Mesendoderm (in vitro differentiated cells): ENCODE measurements at regions not wholly inside any gene's neighbourhood (a gene's known extent, or its start where the extent isn't known, plus 50 kb on each side); places are given as distances from the start of the nearest gene placed in this dataset.

Source experiments
- DNase-seq: peaks from one replicate; pipeline ENCODE4 v3.0.0; 2013
- H2AK5ac ChIP-seq: 2 replicates; pipeline ENCODE4 v1.6.1; 2013; ENCODE audit warnings: low read length, inconsistent platforms
- H2BK120ac ChIP-seq: 2 replicates; pipeline ENCODE4 v1.6.1; 2013; ENCODE audit warnings: low read depth, mild to moderate bottlenecking, low read length, moderate library complexity, mixed read lengths
- H2BK15ac ChIP-seq: replicated peaks from 2 replicates; pipeline ENCODE4 v1.6.1; 2013; ENCODE audit warnings: low read depth, mild to moderate bottlenecking, moderate library complexity
- H2BK5ac ChIP-seq: 2 replicates; pipeline ENCODE4 v1.6.1; 2013; ENCODE audit warnings: low read length, inconsistent platforms
- H3K18ac ChIP-seq: 2 replicates; pipeline ENCODE4 v1.6.1; 2013; ENCODE audit warnings: mild to moderate bottlenecking, low read length, mixed read lengths
- H3K23ac ChIP-seq: one replicate; pipeline ENCODE4 v1.6.1; 2013; ENCODE audit warnings: low read length
- H3K27ac ChIP-seq: 2 replicates; pipeline ENCODE4 v1.5.1; 2013; ENCODE audit warnings: low read depth, mild to moderate bottlenecking, inconsistent platforms, low read length, moderate library complexity
- H3K27me3 ChIP-seq: 2 replicates; pipeline ENCODE4 v1.6.1; 2013; ENCODE audit warnings: low read length, control low read depth, mild to moderate bottlenecking, inconsistent platforms; ENCODE audit not compliant: insufficient read depth, poor library complexity
- H3K36me3 ChIP-seq: 2 replicates; pipeline ENCODE4 v1.6.1; 2013; ENCODE audit warnings: low read length, inconsistent platforms; ENCODE audit not compliant: control insufficient read depth, insufficient read depth
- H3K4ac ChIP-seq: one replicate; pipeline ENCODE4 v1.6.1; 2013; ENCODE audit warnings: low read depth, mild to moderate bottlenecking, low read length, moderate library complexity
- H3K4me1 ChIP-seq: 2 replicates; pipeline ENCODE4 v1.6.1; 2013; ENCODE audit warnings: low read depth, low read length, inconsistent platforms; ENCODE audit not compliant: control insufficient read depth
- H3K4me2 ChIP-seq: 2 replicates; pipeline ENCODE4 v1.6.1; 2013; ENCODE audit warnings: low read length
- H3K4me3 ChIP-seq: 2 replicates; pipeline ENCODE4 v1.5.1; 2013; ENCODE audit warnings: mild to moderate bottlenecking, low read length
- H3K56ac ChIP-seq: one replicate; pipeline ENCODE4 v1.6.1; 2013; ENCODE audit warnings: low read length
- H3K79me1 ChIP-seq: 2 replicates; pipeline ENCODE4 v1.6.1; 2013; ENCODE audit warnings: low read length, inconsistent platforms
- H3K79me2 ChIP-seq: 2 replicates; pipeline ENCODE4 v1.6.1; 2013; ENCODE audit warnings: mild to moderate bottlenecking, low read length; ENCODE audit not compliant: control insufficient read depth, insufficient read depth
- H3K9ac ChIP-seq: 2 replicates; pipeline ENCODE4 v1.6.1; 2013; ENCODE audit warnings: low read length, inconsistent platforms
- H4K5ac ChIP-seq: one replicate; pipeline ENCODE4 v1.6.1; 2013; ENCODE audit warnings: low read length
- H4K8ac ChIP-seq: one replicate; pipeline ENCODE4 v1.6.1; 2013; ENCODE audit warnings: low read depth, mild to moderate bottlenecking, control low read depth, low read length, moderate library complexity
- WGBS: extraction: QIAGEN DNeasy Blood & Tissue Kit; methylation state at CpG from one replicate; pipeline ENCODE4 v1.1.7; 2013; ENCODE audit warnings: low lambda C conversion rate, missing lambda C conversion rate; ENCODE audit not compliant: insufficient coverage; ENCODE audit errors: extremely low coverage; 5-methylcytosine and 5-hydroxymethylcytosine counted together

- no CpG with 5 or more reads among the region's 3 CpGs for WGBS
- no peak overlapping the region for H2BK120ac ChIP-seq
- no peaks in the 10 kb centered on the region for H3K36me3 ChIP-seq
- no peak overlapping the region for H3K9ac ChIP-seq
- H2BK15ac ChIP-seq = no peak overlapping the region
- no peak overlapping the region for H3K23ac ChIP-seq
- no peak overlapping the region for H3K27ac ChIP-seq
- H3K79me2 ChIP-seq = no peaks in the 10 kb centered on the region
- H4K5ac ChIP-seq = no peak overlapping the region
- no peak overlapping the region for H3K4me3 ChIP-seq
- no peaks in the 10 kb centered on the region for H3K27me3 ChIP-seq
- no peak overlapping the region for H3K4ac ChIP-seq
- no peak overlapping the region for H2BK5ac ChIP-seq
- no peaks in the 10 kb centered on the region for H3K4me1 ChIP-seq
- no peak for DNase-seq
- no peak overlapping the region for H3K56ac ChIP-seq
- H3K18ac ChIP-seq = no peak overlapping the region
- no peaks in the 10 kb centered on the region for H3K79me1 ChIP-seq
- no peak overlapping the region for H2AK5ac ChIP-seq
- H3K4me2 ChIP-seq = no peak overlapping the region
- no peak overlapping the region for H4K8ac ChIP-seq
Measured at GRCh38 chr6:9197726-9198125, 762.4 kb upstream of the SLC35B3 start.

- Histone ChIP-seq H2BK120ac (no peak overlapping the region), H3K79me1 (no peaks in the 10 kb centered on the region), H2BK15ac (no peak overlapping the region), H3K9ac (no peak overlapping the region), H3K56ac (no peak overlapping the region), H3K27ac (no peak overlapping the region), H3K4me3 (no peak overlapping the region), H3K18ac (no peak overlapping the region), H3K27me3 (no peaks in the 10 kb centered on the region), H3K4me2 (no peak overlapping the region), H3K4ac (no peak overlapping the region), H3K36me3 (no peaks in the 10 kb centered on the region), H3K79me2 (no peaks in the 10 kb centered on the region), H4K5ac (no peak overlapping the region), H3K4me1 (no peaks in the 10 kb centered on the region), H2BK5ac (no peak overlapping the region), H3K23ac (no peak overlapping the region), H2AK5ac (no peak overlapping the region), H4K8ac (no peak overlapping the region)
- WGBS = no CpG with 5 or more reads among the region's 1 CpG
- DNase-seq = no peak
Measured at GRCh38 chr6:9195322-9195721, 760.0 kb upstream of the SLC35B3 start.

GRCh38 chr6:9192405-9192909, 757.1 kb upstream of the SLC35B3 start:
- no peak overlapping the region for H2BK5ac ChIP-seq
- H2BK15ac ChIP-seq = no peak overlapping the region
- H3K4me2 ChIP-seq = no peak overlapping the region
- H3K23ac ChIP-seq = no peak overlapping the region
- no peak overlapping the region for H3K18ac ChIP-seq
- DNase-seq = no peak
- no peaks in the 10 kb centered on the region for H3K4me1 ChIP-seq
- H3K4me3 ChIP-seq = no peak overlapping the region
- H3K56ac ChIP-seq = no peak overlapping the region
- no peak overlapping the region for H3K27ac ChIP-seq
- no peaks in the 10 kb centered on the region for H3K27me3 ChIP-seq
- no peak overlapping the region for H4K8ac ChIP-seq
- H2BK120ac ChIP-seq = no peak overlapping the region
- H4K5ac ChIP-seq = no peak overlapping the region
- no peaks in the 10 kb centered on the region for H3K79me2 ChIP-seq
- WGBS = no CpG with 5 or more reads among the region's 4 CpGs
- H3K9ac ChIP-seq = no peak overlapping the region
- no peaks in the 10 kb centered on the region for H3K36me3 ChIP-seq
- no peaks in the 10 kb centered on the region for H3K79me1 ChIP-seq
- H2AK5ac ChIP-seq = no peak overlapping the region
- H3K4ac ChIP-seq = no peak overlapping the region

GRCh38 chr6:9186148-9186547, 750.8 kb upstream of the SLC35B3 start:
- Histone ChIP-seq H3K79me1 (no peaks in the 10 kb centered on the region), H3K56ac (no peak overlapping the region), H2AK5ac (no peak overlapping the region), H3K4me2 (no peak overlapping the region), H3K27me3 (no peaks in the 10 kb centered on the region), H2BK120ac (no peak overlapping the region), H4K8ac (no peak overlapping the region), H3K23ac (no peak overlapping the region), H3K79me2 (no peaks in the 10 kb centered on the region), H2BK15ac (no peak overlapping the region), H3K9ac (no peak overlapping the region), H3K4ac (no peak overlapping the region), H3K4me1 (no peaks in the 10 kb centered on the region), H4K5ac (no peak overlapping the region), H3K36me3 (no peaks in the 10 kb centered on the region), H3K4me3 (no peak overlapping the region), H3K27ac (no peak overlapping the region), H3K18ac (no peak overlapping the region), H2BK5ac (no peak overlapping the region)
- DNase-seq = no peak

GRCh38 chr6:9178071-9178470, 742.7 kb upstream of the SLC35B3 start:
- Histone ChIP-seq H3K4me1 (no peaks in the 10 kb centered on the region), H4K5ac (no peak overlapping the region), H3K4me2 (no peak overlapping the region), H3K18ac (no peak overlapping the region), H3K27ac (no peak overlapping the region), H2BK15ac (no peak overlapping the region), H4K8ac (no peak overlapping the region), H3K9ac (no peak overlapping the region), H3K79me1 (no peaks in the 10 kb centered on the region), H3K4ac (no peak overlapping the region), H2AK5ac (no peak overlapping the region), H2BK120ac (no peak overlapping the region), H3K56ac (no peak overlapping the region), H3K27me3 (no peaks in the 10 kb centered on the region), H3K4me3 (no peak overlapping the region), H3K36me3 (no peaks in the 10 kb centered on the region), H3K23ac (no peak overlapping the region), H2BK5ac (no peak overlapping the region), H3K79me2 (no peaks in the 10 kb centered on the region)
- DNase-seq = no peak
- WGBS = no CpG with 5 or more reads among the region's 2 CpGs

- H2BK5ac ChIP-seq = no peak overlapping the region
- no peak overlapping the region for H3K4me3 ChIP-seq
- no peaks in the 10 kb centered on the region for H3K4me1 ChIP-seq
- H3K4me2 ChIP-seq = no peak overlapping the region
- H3K9ac ChIP-seq = no peak overlapping the region
- H4K8ac ChIP-seq = no peak overlapping the region
- H3K27ac ChIP-seq = no peak overlapping the region
- H2AK5ac ChIP-seq = no peak overlapping the region
- no peak overlapping the region for H4K5ac ChIP-seq
- H3K23ac ChIP-seq = no peak overlapping the region
- no peaks in the 10 kb centered on the region for H3K79me2 ChIP-seq
- no peaks in the 10 kb centered on the region for H3K79me1 ChIP-seq
- no peak overlapping the region for H2BK120ac ChIP-seq
- no peak overlapping the region for H3K18ac ChIP-seq
- no peak overlapping the region for H2BK15ac ChIP-seq
- DNase-seq = peak; percentile 2
- H3K27me3 ChIP-seq = no peaks in the 10 kb centered on the region
- no CpG with 5 or more reads among the region's 7 CpGs for WGBS
- H3K56ac ChIP-seq = no peak overlapping the region
- H3K4ac ChIP-seq = no peak overlapping the region
- no peaks in the 10 kb centered on the region for H3K36me3 ChIP-seq
Measured at GRCh38 chr6:9173229-9173628, 737.9 kb upstream of the SLC35B3 start.
